IMR-90 (cell line): ENCODE measurements at regions not wholly inside any gene's neighbourhood (a gene's known extent, or its start where the extent isn't known, plus 50 kb on each side); places are given as distances from the start of the nearest gene placed in this dataset.

Source experiments
- ATAC-seq: fragments of 200-7000 bp; cut with Tn5 transposase; 2 replicates; pipeline ENCODE4 v1.9.1; 2020; ENCODE audit warnings: low read depth, mild to moderate bottlenecking, moderate library complexity
- BruUV-seq: library from RNA; stranded (reverse); fragments of 400-500 nt; replicated peaks from 2 replicates; lab custom pipeline; 2021; lab: Mats Ljungman, UMichigan
- CTCF ChIA-PET: fragments of 300-600 bp; formaldehyde crosslinking; extraction: SDS; loops from one replicate; lab custom pipeline; 2021; ENCODE audit warnings: antibody characterized with exemption; lab: Yijun Ruan, JAX
- POLR2A ChIA-PET: fragments of 300-600 bp; sonication (Branson Sonifier 250); formaldehyde crosslinking; loops from one replicate; lab custom pipeline; 2022; ENCODE audit warnings: antibody characterized with exemption; ENCODE audit not compliant: unreplicated experiment; lab: Charles Lee
- DNase-seq: peaks from one replicate; pipeline ENCODE4 v3.0.0; 2013
- H2AFZ ChIP-seq: replicated peaks from 2 replicates; pipeline ENCODE3; 2013; ENCODE audit warnings: low read length, mild to moderate bottlenecking; ENCODE audit not compliant: poor library complexity
- H2AK5ac ChIP-seq: 2 replicates; pipeline ENCODE4 v1.6.1; 2013; ENCODE audit warnings: low read depth, low read length, inconsistent platforms
- H2AK9ac ChIP-seq: replicated peaks from 2 replicates; pipeline ENCODE3; 2013; ENCODE audit warnings: mild to moderate bottlenecking, low read depth, low read length, moderate library complexity; ENCODE audit not compliant: poor library complexity
- H2BK120ac ChIP-seq: 2 replicates; pipeline ENCODE4 v1.6.1; 2013; ENCODE audit warnings: low read depth, low read length, inconsistent platforms
- H2BK15ac ChIP-seq: 3 replicates; pipeline ENCODE4 v1.6.1; 2013; ENCODE audit warnings: low read depth, low read length, inconsistent platforms
- H2BK20ac ChIP-seq: 2 replicates; pipeline ENCODE4 v1.6.1; 2013; ENCODE audit warnings: low read depth, mild to moderate bottlenecking, inconsistent platforms, low read length, moderate library complexity
- H2BK5ac ChIP-seq: 2 replicates; pipeline ENCODE4 v1.6.1; 2013; ENCODE audit warnings: mild to moderate bottlenecking, low read depth, low read length, inconsistent platforms; ENCODE audit not compliant: poor library complexity, severe bottlenecking
- H3K14ac ChIP-seq: replicated peaks from 2 replicates; pipeline ENCODE4 v1.6.1; 2013; ENCODE audit warnings: low read depth, low read length, inconsistent platforms
- H3K18ac ChIP-seq: 2 replicates; pipeline ENCODE4 v1.6.1; 2013; ENCODE audit warnings: low read depth, low read length, control low read depth
- H3K23ac ChIP-seq: 2 replicates; pipeline ENCODE4 v1.6.1; 2013; ENCODE audit warnings: low read depth, low read length, inconsistent platforms
- H3K27ac ChIP-seq: 2 replicates; pipeline ENCODE4 v1.5.1; 2013; ENCODE audit warnings: mild to moderate bottlenecking, control low read depth, low read length; ENCODE audit not compliant: insufficient read depth
- H3K27me3 ChIP-seq: 2 replicates; pipeline ENCODE4 v1.6.1; 2013; ENCODE audit warnings: low read length; ENCODE audit not compliant: control insufficient read depth, insufficient read depth
- H3K36me3 ChIP-seq: 2 replicates; pipeline ENCODE4 v1.6.1; 2013; ENCODE audit warnings: low read length, mixed read lengths; ENCODE audit not compliant: control insufficient read depth, insufficient read depth
- H3K4ac ChIP-seq: 2 replicates; pipeline ENCODE4 v1.6.1; 2013; ENCODE audit warnings: low read depth, low read length, inconsistent platforms
- H3K4me1 ChIP-seq: 2 replicates; pipeline ENCODE4 v1.6.1; 2013; ENCODE audit warnings: low read length, mixed read lengths; ENCODE audit not compliant: control insufficient read depth, insufficient read depth
- H3K4me2 ChIP-seq: 2 replicates; pipeline ENCODE4 v1.6.1; 2013; ENCODE audit warnings: low read depth, mild to moderate bottlenecking, control low read depth, low read length, moderate library complexity
- H3K4me3 ChIP-seq: 2 replicates; pipeline ENCODE4 v1.5.1; 2013; ENCODE audit warnings: low read depth, mild to moderate bottlenecking, control low read depth, low read length, moderate library complexity; ENCODE audit not compliant: insufficient read depth
- H3K56ac ChIP-seq: 2 replicates; pipeline ENCODE4 v1.6.1; 2013; ENCODE audit warnings: low read length, inconsistent platforms; ENCODE audit not compliant: insufficient read depth; ENCODE audit errors: extremely low read depth
- H3K79me1 ChIP-seq, 2 experiments: 2 replicates each; pipeline ENCODE4 v1.6.1; 2013; ENCODE audit warnings: low read length in 2 of 2, inconsistent platforms in 1 of 2, low read depth in 1 of 2
- H3K9ac ChIP-seq: 2 replicates; pipeline ENCODE4 v1.6.1; 2013; ENCODE audit warnings: low read depth, low read length, control low read depth
- H3K9me1 ChIP-seq: 2 replicates; pipeline ENCODE4 v1.6.1; 2013; ENCODE audit warnings: low read length, inconsistent platforms; ENCODE audit not compliant: insufficient read depth
- H3K9me3 ChIP-seq: 2 replicates; pipeline ENCODE4 v1.6.1; 2013; ENCODE audit warnings: low read length; ENCODE audit not compliant: control insufficient read depth, insufficient read depth
- H4K20me1 ChIP-seq: 2 replicates; pipeline ENCODE4 v1.6.1; 2013; ENCODE audit warnings: low read length, inconsistent platforms; ENCODE audit not compliant: insufficient read depth
- H4K5ac ChIP-seq: 2 replicates; pipeline ENCODE4 v1.6.1; 2013; ENCODE audit warnings: mild to moderate bottlenecking, low read depth, low read length, control low read depth
- H4K8ac ChIP-seq, 2 experiments: 2 replicates each; pipeline ENCODE4 v1.6.1; 2013; ENCODE audit warnings: low read depth in 2 of 2, low read length in 2 of 2, control low read depth in 1 of 2, inconsistent platforms in 1 of 2
- H4K91ac ChIP-seq: 2 replicates; pipeline ENCODE4 v1.6.1; 2013; ENCODE audit warnings: low read depth, low read length, inconsistent platforms; ENCODE audit not compliant: insufficient read depth
- ELK1 ChIP-seq: fragments of 150-350 bp; IDR thresholded peaks from 2 replicates; pipeline ENCODE4 v1.6.1; 2016; ENCODE audit warnings: low read depth, mild to moderate bottlenecking, low read length, moderate library complexity, borderline replicate concordance
- MAFK ChIP-seq: IDR thresholded peaks from 2 replicates; pipeline ENCODE4 v1.6.1; 2012; ENCODE audit warnings: low read depth, low read length, improper control_type of control experiment
- NFE2L2 ChIP-seq: fragments of 150-350 bp; IDR thresholded peaks from 2 replicates; pipeline ENCODE4 v1.6.1; 2016; ENCODE audit warnings: low read depth, mild to moderate bottlenecking, low read length
- POLR2A ChIP-seq: IDR thresholded peaks from 2 replicates; pipeline ENCODE4 v1.6.1; 2012; ENCODE audit warnings: mild to moderate bottlenecking, low read depth, low read length
- RCOR1 ChIP-seq: IDR thresholded peaks from 2 replicates; pipeline ENCODE4 v1.6.1; 2012; ENCODE audit warnings: mild to moderate bottlenecking, low read length, improper control_type of control experiment; ENCODE audit not compliant: insufficient replicate concordance
- WGBS, 2 experiments: methylation state at CpG; one replicate each; pipeline versions ENCODE4 v1.1.5 to v1.1.7; 2013; ENCODE audit warnings: missing lambda C conversion rate in 2 of 2; ENCODE audit not compliant: insufficient read length in 1 of 2; ENCODE audit errors: extremely low coverage in 2 of 2; 5-methylcytosine and 5-hydroxymethylcytosine counted together
- dilution Hi-C: fragments of 300-500 bp; cut with HindIII; formaldehyde crosslinking; loops from one replicate; pipeline ENCODE4 v1.14.3; 2018; ENCODE audit warnings: low sequenced_read_pairs; ENCODE audit not compliant: unreplicated experiment
- in situ Hi-C: fragments of 300-500 bp; cut with MboI; formaldehyde crosslinking; loops from 3 replicates; pipeline ENCODE4 v1.14.3; 2019; ENCODE audit warnings: low sequenced_read_pairs, inconsistent platforms, mixed read lengths
- intact Hi-C: fragments of 100-400 bp; cut with micrococcal nuclease; formaldehyde crosslinking; loops from 2 replicates; pipeline ENCODE4 v1.10.0; 2022

GRCh38 chr18:73987247-73987980 is 160.2 kb downstream of the FBXO15 start:
- H3K4ac ChIP-seq, result no peak overlapping the region
- no peak overlapping the region for H3K56ac ChIP-seq
- no peak overlapping the region for H3K14ac ChIP-seq
- H2AK9ac ChIP-seq, result no peak overlapping the region
- POLR2A ChIA-PET, result no interaction called here
- intact Hi-C loops (no loop called here), in situ Hi-C loops (no loop called here), dilution Hi-C loops (no loop called here)
- no peak overlapping the region for H4K8ac ChIP-seq
- H4K5ac ChIP-seq, result no peak overlapping the region
- DNase-seq (no peak), ATAC-seq (no peak)
- H3K4me3 ChIP-seq, result no peak overlapping the region
- H4K20me1 ChIP-seq, result no peaks in the 10 kb centered on the region
- no peak overlapping the region for H3K23ac ChIP-seq
- BruUV-seq, result no TSS peak
- no peaks in the 10 kb centered on the region for H3K27me3 ChIP-seq
- no peak for TF ChIP-seq ELK1
- TF ChIP-seq POLR2A, result no peak
- TF ChIP-seq NFE2L2, result no peak
- TF ChIP-seq RCOR1, result no peak
- no peak for TF ChIP-seq MAFK
- H3K4me2 ChIP-seq, result no peak overlapping the region
- no peaks in the 10 kb centered on the region; the same call in 1 of the 2 replicates for H3K9me1 ChIP-seq
- H2AFZ ChIP-seq, result no peak overlapping the region
- WGBS, 2 experiments, result 92% methylated on average over 2 of the region's 2 CpGs; no CpG with 5 or more reads in 1 of the 2 experiments
- H3K4me1 ChIP-seq, result no peaks in the 10 kb centered on the region; the same call in 1 of the 2 replicates
- H3K27ac ChIP-seq, result no peak overlapping the region
- H2BK15ac ChIP-seq, result no peak overlapping the region
- H3K9me3 ChIP-seq, result no peaks in the 10 kb centered on the region
- no peaks in the 10 kb centered on the region for H3K36me3 ChIP-seq
- H2BK5ac ChIP-seq, result no peak overlapping the region
- no peaks in the 10 kb centered on the region for H3K79me1 ChIP-seq
- H2AK5ac ChIP-seq, result no peak overlapping the region
- H4K91ac ChIP-seq, result no peak overlapping the region
- H3K9ac ChIP-seq, result no peak overlapping the region
- H2BK120ac ChIP-seq, result no peak overlapping the region
- CTCF ChIA-PET, result interaction anchor here (0.6 kb wide), 1 partner anchor 121 kb away, joined by 3 read pairs; no protein-coding TSS in a partner anchor
- no peak overlapping the region for H3K18ac ChIP-seq
- no peak overlapping the region for H2BK20ac ChIP-seq
